PC-9 (cell line): ENCODE measurements at regions not wholly inside any gene's neighbourhood (a gene's known extent, or its start where the extent isn't known, plus 50 kb on each side); places are given as distances from the start of the nearest gene placed in this dataset.

Experiments used
- CTCF ChIP-seq: fragments of 200-600 bp; sonication (generic); conservative IDR thresholded peaks from 2 replicates; pipeline ENCODE4 v1.6.1; 2017; ENCODE audit warnings: mixed run types, antibody characterized with exemption, mild to moderate bottlenecking, moderate library complexity
- EZH2 ChIP-seq: fragments of 200-600 bp; sonication (generic); IDR thresholded peaks from 2 replicates; pipeline ENCODE4 v1.8.0; 2017; ENCODE audit warnings: antibody characterized with exemption, low read depth

- no peak for TF ChIP-seq CTCF
- no peak for TF ChIP-seq EZH2
These were observed 157.5 kb downstream of the RFPL4B start for GRCh38 chr6:112504621-112505020.
